ENCODE measurements at regions not wholly inside any gene's neighbourhood (a gene's known extent, or its start where the extent isn't known, plus 50 kb on each side); places are given as distances from the start of the nearest gene placed in this dataset.

- no peak for DNase-seq
Observed at GRCh38 chr2:5921081-5921642, 229.0 kb downstream of the SOX11 start.

- DNase-seq: no peak
Observed at GRCh38 chr2:5923957-5924945, 232.1 kb downstream of the SOX11 start.

GRCh38 chr2:5925604-5926003, 233.4 kb downstream of the SOX11 start:
- no peak for DNase-seq

- DNase-seq: no peak
Observed at GRCh38 chr2:5926871-5927512, 234.8 kb downstream of the SOX11 start.

GRCh38 chr2:5932556-5933469, 240.6 kb downstream of the SOX11 start:
- DNase-seq: no peak

GRCh38 chr2:5933669-5934068, 241.5 kb downstream of the SOX11 start:
- no peak for DNase-seq

- no peak for DNase-seq
Observed at GRCh38 chr2:5937321-5937720, 245.1 kb downstream of the SOX11 start.

- DNase-seq: no peak
Observed at GRCh38 chr2:5937851-5938565, 245.8 kb downstream of the SOX11 start.

GRCh38 chr2:5938566-5938896, 246.3 kb downstream of the SOX11 start:
- no peak for DNase-seq

- no peak for DNase-seq
Observed at GRCh38 chr2:5939553-5939952, 247.4 kb downstream of the SOX11 start.

- no peak for DNase-seq
Observed at GRCh38 chr2:5940596-5941535, 248.7 kb downstream of the SOX11 start.

- no peak for DNase-seq
Observed at GRCh38 chr2:5942204-5942603, 250.0 kb downstream of the SOX11 start.

GRCh38 chr2:5945742-5946141, 253.6 kb downstream of the SOX11 start:
- no peak for DNase-seq

GRCh38 chr2:5946225-5947115, 254.3 kb downstream of the SOX11 start:
- no peak for DNase-seq

- no peak for DNase-seq
Observed at GRCh38 chr2:5950736-5951135, 258.6 kb downstream of the SOX11 start.

GRCh38 chr2:5951471-5951870, 259.3 kb downstream of the SOX11 start:
- DNase-seq: no peak

- no peak for DNase-seq
Observed at GRCh38 chr2:5953525-5953924, 261.3 kb downstream of the SOX11 start.

- DNase-seq: no peak
Observed at GRCh38 chr2:5954509-5954908, 262.3 kb downstream of the SOX11 start.

GRCh38 chr2:5955921-5956320, 263.7 kb downstream of the SOX11 start:
- no peak for DNase-seq

Measured in activated CD8-positive, alpha-beta memory T cell treated with anti-CD3 and anti-CD28 coated beads for 24 hours (primary cell).